Ascending aorta (tissue), 2 donors: ENCODE measurements at regions not wholly inside any gene's neighbourhood (a gene's known extent, or its start where the extent isn't known, plus 50 kb on each side); places are given as distances from the start of the nearest gene placed in this dataset.

Source experiments
- DNase-seq, 2 donors: peaks; one replicate each; pipeline ENCODE4 v3.0.0-alpha.2; 2019; ENCODE audit warnings: low spot score in 2 of 2
- H3K27ac ChIP-seq, 2 donors: fragments of 200-600 bp; sonication (generic); one replicate each; pipeline ENCODE4 v1.5.1; 2016 to 2017; ENCODE audit warnings: mild to moderate bottlenecking in 1 of 2
- H3K27me3 ChIP-seq: fragments of 200-600 bp; sonication (generic); one replicate; pipeline ENCODE4 v1.5.1; 2017
- H3K36me3 ChIP-seq, 2 donors: fragments of 200-600 bp; sonication (generic); one replicate each; pipeline ENCODE4 v1.5.1; 2016
- H3K4me1 ChIP-seq, 2 donors: fragments of 200-600 bp; sonication (generic); one replicate each; pipeline ENCODE4 v1.5.1; 2016 to 2017; ENCODE audit warnings: mild to moderate bottlenecking in 1 of 2
- H3K4me3 ChIP-seq, 2 donors: fragments of 200-600 bp; sonication (generic); one replicate each; pipeline ENCODE4 v1.5.1; 2016 to 2017; ENCODE audit warnings: mild to moderate bottlenecking in 1 of 2
- H3K9me3 ChIP-seq, 2 donors: fragments of 200-600 bp; sonication (generic); one replicate each; pipeline ENCODE4 v1.5.1; 2016
- intact Hi-C: fragments of 100-400 bp; cut with DNase I; formaldehyde crosslinking; loops from one replicate; pipeline ENCODE4 v1.15.1; 2023
- TF ChIP-seq, protein P1 (sequence below), 3 experiments: fragments of 200-600 bp in 2 of 3; fragments of 450-650 bp in 1 of 3; sonication (generic) in 2 of 3; IDR thresholded peaks; one replicate each; pipeline ENCODE4 v1.5.1; 2016 to 2019; ENCODE audit warnings: antibody characterized with exemption in 3 of 3, mild to moderate bottlenecking in 1 of 3, moderate library complexity in 1 of 3

DNA sequence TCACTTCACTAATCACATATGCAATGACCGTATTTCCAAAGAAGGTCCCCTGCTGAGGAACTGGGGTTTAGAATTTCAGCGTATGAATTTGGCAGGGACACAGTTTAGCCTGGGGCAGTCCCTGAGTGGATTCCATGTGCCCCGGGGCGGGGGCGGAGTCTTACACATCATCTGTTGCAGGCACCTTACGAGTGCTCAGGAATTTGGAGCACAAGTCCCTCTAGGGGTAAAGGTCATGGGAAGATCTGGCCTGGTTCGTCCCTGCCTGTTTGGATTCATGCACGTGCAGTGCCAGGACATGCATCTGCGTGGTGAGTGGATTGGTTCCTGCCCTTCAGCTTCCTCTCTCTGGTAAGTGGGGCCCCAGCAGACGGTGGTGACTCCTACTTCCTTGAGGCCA is 208.3 kb upstream of the C1orf174 start:
- Histone ChIP-seq H3K4me3 (no peak overlapping the region), H3K36me3 (no peaks in the 10 kb centered on the region), H3K4me1 (no peaks in the 10 kb centered on the region), H3K9me3 (no peaks in the 10 kb centered on the region), H3K27ac (no peak overlapping the region), H3K27me3 (no peaks in the 10 kb centered on the region)
- no peak for DNase-seq
- TF ChIP-seq, protein P1, sequence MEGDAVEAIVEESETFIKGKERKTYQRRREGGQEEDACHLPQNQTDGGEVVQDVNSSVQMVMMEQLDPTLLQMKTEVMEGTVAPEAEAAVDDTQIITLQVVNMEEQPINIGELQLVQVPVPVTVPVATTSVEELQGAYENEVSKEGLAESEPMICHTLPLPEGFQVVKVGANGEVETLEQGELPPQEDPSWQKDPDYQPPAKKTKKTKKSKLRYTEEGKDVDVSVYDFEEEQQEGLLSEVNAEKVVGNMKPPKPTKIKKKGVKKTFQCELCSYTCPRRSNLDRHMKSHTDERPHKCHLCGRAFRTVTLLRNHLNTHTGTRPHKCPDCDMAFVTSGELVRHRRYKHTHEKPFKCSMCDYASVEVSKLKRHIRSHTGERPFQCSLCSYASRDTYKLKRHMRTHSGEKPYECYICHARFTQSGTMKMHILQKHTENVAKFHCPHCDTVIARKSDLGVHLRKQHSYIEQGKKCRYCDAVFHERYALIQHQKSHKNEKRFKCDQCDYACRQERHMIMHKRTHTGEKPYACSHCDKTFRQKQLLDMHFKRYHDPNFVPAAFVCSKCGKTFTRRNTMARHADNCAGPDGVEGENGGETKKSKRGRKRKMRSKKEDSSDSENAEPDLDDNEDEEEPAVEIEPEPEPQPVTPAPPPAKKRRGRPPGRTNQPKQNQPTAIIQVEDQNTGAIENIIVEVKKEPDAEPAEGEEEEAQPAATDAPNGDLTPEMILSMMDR (IDR thresholded peaks at IDR 0.05), result no peak
- intact Hi-C loops, result no loop called here

GRCh38 chr1:4108758-4109627 is 208.9 kb upstream of the C1orf174 start:
- DNase-seq, result no peak
- Histone ChIP-seq H3K36me3 (no peaks in the 10 kb centered on the region), H3K27ac (no peak overlapping the region), H3K4me1 (no peaks in the 10 kb centered on the region), H3K27me3 (no peaks in the 10 kb centered on the region), H3K4me3 (no peak overlapping the region), H3K9me3 (no peaks in the 10 kb centered on the region)
- TF ChIP-seq, protein P1 (IDR thresholded peaks at IDR 0.05), result no peak
- intact Hi-C loops, result no loop called here

DNA sequence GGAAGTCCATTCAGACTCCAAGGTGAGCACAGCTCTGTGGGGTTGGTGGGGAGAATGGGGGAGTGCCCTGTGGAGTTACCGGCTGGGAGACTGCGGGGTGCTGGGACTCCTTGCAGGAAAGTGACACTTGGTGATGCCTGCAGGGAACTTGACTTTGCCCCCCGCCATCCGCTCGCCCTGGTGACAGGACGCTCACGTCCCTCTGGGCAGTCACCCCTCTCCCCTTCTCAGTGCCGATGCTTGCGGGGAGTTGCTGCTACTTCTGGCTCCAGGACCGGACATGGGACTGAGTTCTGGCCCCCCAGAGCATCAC is 209.5 kb upstream of the C1orf174 start:
- TF ChIP-seq, protein P1 (IDR thresholded peaks at IDR 0.05), result no peak
- Histone ChIP-seq H3K4me3 (no peak overlapping the region), H3K4me1 (no peaks in the 10 kb centered on the region), H3K27me3 (no peaks in the 10 kb centered on the region), H3K36me3 (no peaks in the 10 kb centered on the region), H3K9me3 (no peaks in the 10 kb centered on the region), H3K27ac (no peak overlapping the region)
- intact Hi-C loops, result no loop called here
- DNase-seq, result no peak

DNA sequence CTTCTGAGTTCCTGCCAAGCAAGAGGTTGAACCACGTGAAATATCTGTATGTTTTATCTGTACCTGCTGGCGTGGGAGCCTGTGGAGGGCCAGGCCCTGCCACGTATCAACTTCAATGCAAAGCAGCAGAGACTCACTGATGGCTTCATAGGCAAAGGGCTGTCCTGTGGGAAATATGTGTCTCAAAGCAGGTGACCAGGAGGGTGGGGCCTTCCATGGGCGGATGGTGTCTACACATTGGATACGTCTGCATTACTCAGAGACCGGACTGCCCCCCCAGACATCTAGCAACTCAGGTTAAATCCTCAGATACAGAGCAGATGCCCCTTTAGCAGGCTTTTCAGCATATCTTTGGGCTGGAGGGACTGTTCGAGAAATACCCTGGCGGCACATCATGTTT is 210.8 kb upstream of the C1orf174 start:
- peak in 1 of 2 donors; percentile 38 for DNase-seq

DNA sequence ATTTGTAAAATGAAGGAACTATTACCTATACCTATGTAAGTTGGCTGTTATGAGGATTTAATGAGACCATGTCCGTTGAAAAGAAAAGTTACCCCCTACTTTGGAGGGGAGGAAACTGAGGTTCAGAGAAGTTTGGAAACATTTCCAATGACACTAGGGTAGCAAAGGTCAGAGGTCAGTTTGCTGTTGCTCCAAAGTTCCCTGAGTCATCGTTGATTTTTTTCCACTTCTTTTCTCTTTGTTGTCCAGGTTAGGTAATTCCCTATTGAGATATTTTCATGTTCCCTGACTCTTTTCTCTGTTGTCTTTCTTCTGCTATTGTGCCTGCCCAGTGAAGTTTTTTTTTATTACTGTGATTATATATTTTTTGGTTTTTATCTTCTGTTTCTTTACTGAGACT is 213.8 kb upstream of the C1orf174 start:
- Histone ChIP-seq H3K4me1 (no peaks in the 10 kb centered on the region), H3K27ac (no peak overlapping the region), H3K27me3 (no peaks in the 10 kb centered on the region), H3K36me3 (no peaks in the 10 kb centered on the region), H3K4me3 (no peak overlapping the region), H3K9me3 (no peaks in the 10 kb centered on the region)
- intact Hi-C loops, result no loop called here
- DNase-seq, result no peak
- TF ChIP-seq, protein P1 (IDR thresholded peaks at IDR 0.05), result no peak

More for the DNA sequence above, 210.8 kb upstream of the C1orf174 start:
- Histone ChIP-seq H3K4me1 (no peaks in the 10 kb centered on the region), H3K4me3 (no peak overlapping the region), H3K9me3 (no peaks in the 10 kb centered on the region), H3K27ac (no peak overlapping the region), H3K36me3 (no peaks in the 10 kb centered on the region), H3K27me3 (no peaks in the 10 kb centered on the region)
- intact Hi-C loops, result no loop called here
- TF ChIP-seq, protein P1 (IDR thresholded peaks at IDR 0.05), result no peak
